Bronchial epithelial cell (primary cell): ENCODE measurements at regions not wholly inside any gene's neighbourhood (a gene's known extent, or its start where the extent isn't known, plus 50 kb on each side); places are given as distances from the start of the nearest gene placed in this dataset.
A peak's percentile ranks its signal among the peaks of the same experiment; 100 is the strongest.

Experiments
- DNase-seq: peaks from one replicate; pipeline ENCODE4 v3.0.0-alpha.2; 2010; ENCODE audit warnings: low read depth
- FAIRE-seq: peaks from 2 replicates; lab custom pipeline; 2011; peaks lifted over from hg19 to GRCh38; lab: Jason Lieb, UNC
- H3K27me3 ChIP-seq: 2 replicates; pipeline ENCODE4 v1.5.1; 2011; ENCODE audit warnings: low read length; ENCODE audit not compliant: control insufficient read depth, insufficient read depth
- H3K36me3 ChIP-seq: 2 replicates; pipeline ENCODE4 v1.5.1; 2011; ENCODE audit warnings: low read length; ENCODE audit not compliant: control insufficient read depth, insufficient read depth
- H3K4me3 ChIP-seq: 2 replicates; pipeline ENCODE4 v1.5.1; 2011; ENCODE audit warnings: mild to moderate bottlenecking, low read depth, low read length, control low read depth
- CTCF ChIP-seq: IDR thresholded peaks from 2 replicates; pipeline ENCODE4 v1.5.1; 2011; ENCODE audit warnings: mild to moderate bottlenecking, moderate library complexity, low read length, control low read depth, inconsistent platforms; ENCODE audit not compliant: insufficient read depth, severe bottlenecking

GRCh38 chr18:26657631-26658581 lies 109.6 kb upstream of the KCTD1 start:
- no peak for TF ChIP-seq CTCF
- no peak for DNase-seq
- peak overlapping the region; percentile 63 for H3K4me3 ChIP-seq
- H3K36me3 ChIP-seq, result no peaks in the 10 kb centered on the region
- FAIRE-seq, result no peak
- peaks cover 2% of the 10 kb centered on the region for H3K27me3 ChIP-seq

- peak; percentile 50 for TF ChIP-seq CTCF
- Histone ChIP-seq H3K4me3 (peak overlapping the region; percentile 63), H3K27me3 (peaks cover 2% of the 10 kb centered on the region), H3K36me3 (no peaks in the 10 kb centered on the region)
- FAIRE-seq (no peak), DNase-seq (peak; percentile 45)
These were observed 108.7 kb upstream of the KCTD1 start for GRCh38 chr18:26656944-26657536.

GRCh38 chr18:26656431-26656943 lies 108.1 kb upstream of the KCTD1 start:
- Histone ChIP-seq H3K36me3 (no peaks in the 10 kb centered on the region), H3K27me3 (peaks cover 2% of the 10 kb centered on the region), H3K4me3 (peak overlapping the region; percentile 63)
- no peak for DNase-seq
- TF ChIP-seq CTCF, result no peak
- FAIRE-seq, result no peak

GRCh38 chr18:26655525-26656430 lies 107.4 kb upstream of the KCTD1 start:
- TF ChIP-seq CTCF, result peak; percentile 2
- peak; percentile 38 for DNase-seq
- Histone ChIP-seq H3K36me3 (no peaks in the 10 kb centered on the region), H3K4me3 (peak overlapping the region; percentile 63), H3K27me3 (peaks cover 2% of the 10 kb centered on the region)
- no peak for FAIRE-seq
